Vagina (tissue), 2 donors: ENCODE measurements at regions not wholly inside any gene's neighbourhood (a gene's known extent, or its start where the extent isn't known, plus 50 kb on each side); places are given as distances from the start of the nearest gene placed in this dataset.

Experiments
- DNase-seq, 2 donors: peaks; one replicate each; pipeline ENCODE4 v3.0.0-alpha.2; 2017; ENCODE audit errors: extremely low spot score in 2 of 2
- H3K27ac ChIP-seq: fragments of 200-600 bp; sonication (generic); one replicate; pipeline ENCODE4 v1.5.1; 2019
- H3K27me3 ChIP-seq: fragments of 200-600 bp; sonication (generic); one replicate; pipeline ENCODE4 v1.5.1; 2019
- H3K36me3 ChIP-seq, 2 donors: fragments of 200-600 bp; sonication (generic); one replicate each; pipeline ENCODE4 v1.5.1; 2017 to 2019
- H3K4me1 ChIP-seq: fragments of 200-600 bp; sonication (generic); one replicate; pipeline ENCODE4 v1.5.1; 2019
- H3K4me3 ChIP-seq, 2 donors: fragments of 200-600 bp; sonication (generic); 1 replicate in 1 of 2; 2 replicates in 1 of 2; pipeline ENCODE4 v1.5.1; 2016 to 2019
- H3K9me3 ChIP-seq: fragments of 200-600 bp; sonication (generic); one replicate; pipeline ENCODE4 v1.5.1; 2019
- POLR2A ChIP-seq, 2 donors: fragments of 450-650 bp; IDR thresholded peaks; one replicate each; pipeline ENCODE4 v1.6.1; 2017; ENCODE audit warnings: antibody characterized with exemption in 2 of 2, mild to moderate bottlenecking in 2 of 2, moderate library complexity in 2 of 2
- POLR2AphosphoS5 ChIP-seq, 2 donors: sonication (generic); formaldehyde crosslinking; IDR thresholded peaks; one replicate each; pipeline ENCODE4 v1.9.0; 2017; ENCODE audit warnings: antibody characterized with exemption in 2 of 2, mild to moderate bottlenecking in 2 of 2, low read depth in 1 of 2; ENCODE audit not compliant: insufficient read depth in 1 of 2
- intact Hi-C: fragments of 100-400 bp; cut with DNase I; formaldehyde crosslinking; loops from one replicate; pipeline ENCODE4 v1.15.1; 2023
- TF ChIP-seq, protein P1 (sequence below), 3 experiments: fragments of 450-650 bp in 2 of 3; fragments of 200-600 bp in 1 of 3; sonication (generic) in 1 of 3; IDR thresholded peaks; one replicate each; pipeline ENCODE4 v1.5.1; 2017 to 2019; ENCODE audit warnings: antibody characterized with exemption in 3 of 3, mild to moderate bottlenecking in 2 of 3, moderate library complexity in 2 of 3

- TF ChIP-seq POLR2A (IDR thresholded peaks at IDR 0.05) (no peak), POLR2AphosphoS5 (IDR thresholded peaks at IDR 0.05; ENCODE audit: insufficient read depth in 1 of 2, low read depth in 1 of 2) (no peak)
- TF ChIP-seq, protein P1, sequence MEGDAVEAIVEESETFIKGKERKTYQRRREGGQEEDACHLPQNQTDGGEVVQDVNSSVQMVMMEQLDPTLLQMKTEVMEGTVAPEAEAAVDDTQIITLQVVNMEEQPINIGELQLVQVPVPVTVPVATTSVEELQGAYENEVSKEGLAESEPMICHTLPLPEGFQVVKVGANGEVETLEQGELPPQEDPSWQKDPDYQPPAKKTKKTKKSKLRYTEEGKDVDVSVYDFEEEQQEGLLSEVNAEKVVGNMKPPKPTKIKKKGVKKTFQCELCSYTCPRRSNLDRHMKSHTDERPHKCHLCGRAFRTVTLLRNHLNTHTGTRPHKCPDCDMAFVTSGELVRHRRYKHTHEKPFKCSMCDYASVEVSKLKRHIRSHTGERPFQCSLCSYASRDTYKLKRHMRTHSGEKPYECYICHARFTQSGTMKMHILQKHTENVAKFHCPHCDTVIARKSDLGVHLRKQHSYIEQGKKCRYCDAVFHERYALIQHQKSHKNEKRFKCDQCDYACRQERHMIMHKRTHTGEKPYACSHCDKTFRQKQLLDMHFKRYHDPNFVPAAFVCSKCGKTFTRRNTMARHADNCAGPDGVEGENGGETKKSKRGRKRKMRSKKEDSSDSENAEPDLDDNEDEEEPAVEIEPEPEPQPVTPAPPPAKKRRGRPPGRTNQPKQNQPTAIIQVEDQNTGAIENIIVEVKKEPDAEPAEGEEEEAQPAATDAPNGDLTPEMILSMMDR (IDR thresholded peaks at IDR 0.05): no peak
- intact Hi-C loops: no loop called here
- Histone ChIP-seq H3K9me3 (no peaks in the 10 kb centered on the region), H3K4me1 (no peaks in the 10 kb centered on the region), H3K4me3 (no peak overlapping the region), H3K36me3 (no peaks in the 10 kb centered on the region), H3K27me3 (no peaks in the 10 kb centered on the region), H3K27ac (no peak overlapping the region)
- no peak for DNase-seq
Measured at GRCh38 chr2:3138621-3139020, 239.0 kb downstream of the EIPR1 start.

DNA sequence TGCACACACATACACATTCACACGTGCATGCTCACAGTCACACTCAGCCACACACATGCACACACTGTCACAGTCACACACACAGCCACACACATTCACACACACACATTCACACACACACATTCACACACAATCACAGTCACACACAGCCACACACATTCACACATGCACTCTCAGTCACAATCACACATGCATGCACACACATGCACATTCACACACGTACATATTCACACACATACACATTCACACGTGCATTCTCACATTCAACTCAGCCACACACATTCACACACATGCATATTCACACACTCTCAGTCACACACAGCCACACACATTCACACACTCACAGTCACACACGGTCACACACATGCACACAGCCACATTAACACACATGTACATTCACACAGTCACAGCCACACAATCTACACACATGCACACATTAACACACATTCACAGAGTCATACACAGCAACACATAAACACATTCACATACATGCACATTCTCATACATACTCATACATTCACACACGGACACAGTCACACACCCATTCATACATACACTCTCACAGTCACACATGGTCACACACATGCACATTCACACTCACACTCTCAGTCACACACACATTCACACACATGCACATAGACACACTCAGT, 239.8 kb downstream of the EIPR1 start:
- Histone ChIP-seq H3K27me3 (no peaks in the 10 kb centered on the region), H3K4me1 (no peaks in the 10 kb centered on the region), H3K9me3 (no peaks in the 10 kb centered on the region), H3K36me3 (no peaks in the 10 kb centered on the region), H3K27ac (no peak overlapping the region), H3K4me3 (no peak overlapping the region)
- intact Hi-C loops: no loop called here
- DNase-seq: no peak
- TF ChIP-seq POLR2AphosphoS5 (IDR thresholded peaks at IDR 0.05; ENCODE audit: insufficient read depth in 1 of 2, low read depth in 1 of 2): no peak
- TF ChIP-seq, protein P1 (IDR thresholded peaks at IDR 0.05): no peak

DNA sequence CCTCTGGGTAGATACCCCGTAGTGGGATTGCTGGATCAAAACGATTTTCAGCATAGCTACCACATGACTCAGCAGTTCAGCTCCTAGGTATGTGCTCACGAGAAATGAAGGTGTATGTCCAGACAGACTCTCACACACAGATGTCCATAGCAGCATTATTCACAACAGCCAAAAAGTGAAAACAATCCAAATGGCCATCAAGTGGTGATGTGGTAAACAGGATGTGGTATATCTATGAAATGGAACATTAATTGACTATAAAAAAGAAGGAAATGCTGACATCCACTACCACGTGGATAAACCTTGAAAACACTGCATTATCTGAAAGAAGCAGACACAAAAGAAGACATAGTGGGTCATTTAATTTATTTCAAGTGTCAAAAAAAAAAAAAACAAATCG, 241.9 kb downstream of the EIPR1 start:
- Histone ChIP-seq H3K4me3 (no peak overlapping the region), H3K36me3 (no peaks in the 10 kb centered on the region), H3K4me1 (no peaks in the 10 kb centered on the region), H3K27me3 (no peaks in the 10 kb centered on the region), H3K9me3 (no peaks in the 10 kb centered on the region), H3K27ac (no peak overlapping the region)
- intact Hi-C loops: no loop called here
- DNase-seq: no peak
- TF ChIP-seq POLR2A (IDR thresholded peaks at IDR 0.05): no peak
- TF ChIP-seq, protein P1 (IDR thresholded peaks at IDR 0.05): no peak
- TF ChIP-seq POLR2AphosphoS5 (IDR thresholded peaks at IDR 0.05; ENCODE audit: insufficient read depth in 1 of 2, low read depth in 1 of 2): no peak

DNA sequence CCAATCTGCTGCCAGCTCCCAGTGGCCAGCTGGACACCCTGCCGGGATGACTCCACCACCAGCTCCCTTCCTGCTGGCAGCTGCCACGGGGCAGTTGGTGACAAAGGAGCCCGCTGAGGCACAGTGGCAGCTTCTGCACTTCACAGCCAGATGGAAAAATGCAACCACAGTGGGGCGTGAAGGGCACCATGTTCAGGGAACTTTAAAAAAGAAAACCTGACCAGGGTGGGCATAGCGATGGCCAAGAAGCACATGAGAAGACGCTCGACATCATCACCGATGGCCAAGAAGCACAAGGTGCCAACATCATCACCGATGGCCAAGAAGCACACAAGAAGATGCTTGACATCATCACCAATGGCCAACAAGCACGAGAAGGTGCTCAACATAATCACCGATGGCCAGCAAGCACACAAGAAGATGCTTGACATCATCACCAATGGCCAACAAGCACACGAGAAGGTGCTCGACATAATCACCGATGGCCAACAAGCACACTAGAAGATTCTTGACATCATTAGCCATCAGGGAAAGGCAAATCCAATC, 243.5 kb downstream of the EIPR1 start:
- Histone ChIP-seq H3K4me3 (no peak overlapping the region), H3K4me1 (no peaks in the 10 kb centered on the region), H3K9me3 (no peaks in the 10 kb centered on the region), H3K27ac (no peak overlapping the region), H3K27me3 (no peaks in the 10 kb centered on the region), H3K36me3 (no peaks in the 10 kb centered on the region)
- TF ChIP-seq, protein P1 (IDR thresholded peaks at IDR 0.05): no peak
- TF ChIP-seq POLR2A (IDR thresholded peaks at IDR 0.05): no peak
- no peak for TF ChIP-seq POLR2AphosphoS5 (IDR thresholded peaks at IDR 0.05; ENCODE audit: insufficient read depth in 1 of 2, low read depth in 1 of 2)
- no peak for DNase-seq
- intact Hi-C loops: no loop called here

GRCh38 chr2:3132966-3133365, 244.7 kb downstream of the EIPR1 start:
- no peak overlapping the region for H3K27ac ChIP-seq
- H3K4me3 ChIP-seq: no peak overlapping the region
- no peak for DNase-seq
- TF ChIP-seq POLR2A (IDR thresholded peaks at IDR 0.05) (no peak), POLR2AphosphoS5 (IDR thresholded peaks at IDR 0.05; ENCODE audit: insufficient read depth in 1 of 2, low read depth in 1 of 2) (no peak)
- TF ChIP-seq, protein P1 (IDR thresholded peaks at IDR 0.05): no peak
- H3K4me1 ChIP-seq: no peaks in the 10 kb centered on the region
- no peaks in the 10 kb centered on the region for H3K27me3 ChIP-seq
- H3K36me3 ChIP-seq: no peaks in the 10 kb centered on the region
- H3K9me3 ChIP-seq: no peaks in the 10 kb centered on the region
- intact Hi-C loops: no loop called here
